ENCODE measurements at regions not wholly inside any gene's neighbourhood (a gene's known extent, or its start where the extent isn't known, plus 50 kb on each side); places are given as distances from the start of the nearest gene placed in this dataset.

GRCh38 chr22:33111491-33111890 lies 53.3 kb upstream of the SYN3 start:
- DNase-seq: no peak
- no peaks in the 10 kb centered on the region for H3K27me3 ChIP-seq (ENCODE audit: low read depth)
- no peaks in the 10 kb centered on the region for H3K4me1 ChIP-seq
- no peaks in the 10 kb centered on the region for H3K36me3 ChIP-seq
- H3K9me3 ChIP-seq (replicated peaks): no peaks in the 10 kb centered on the region
- intact Hi-C loops (cut with micrococcal nuclease): no loop called here
- no peak for TF ChIP-seq CTCF (IDR thresholded peaks at IDR 0.05; ENCODE audit: borderline replicate concordance)
- no peak overlapping the region for H3K27ac ChIP-seq (replicated peaks)
- no peak overlapping the region for H3K4me3 ChIP-seq

GRCh38 chr22:33110562-33111163 lies 52.5 kb upstream of the SYN3 start:
- peaks cover 7% of the 10 kb centered on the region for H3K27me3 ChIP-seq (ENCODE audit: low read depth)
- H3K4me1 ChIP-seq: no peaks in the 10 kb centered on the region
- DNase-seq: no peak
- H3K36me3 ChIP-seq: no peaks in the 10 kb centered on the region
- no peaks in the 10 kb centered on the region for H3K9me3 ChIP-seq (replicated peaks)
- no peak overlapping the region for H3K4me3 ChIP-seq
- TF ChIP-seq CTCF (IDR thresholded peaks at IDR 0.05; ENCODE audit: borderline replicate concordance): no peak
- intact Hi-C loops (cut with micrococcal nuclease): no loop called here
- H3K27ac ChIP-seq (replicated peaks): no peak overlapping the region

DNA sequence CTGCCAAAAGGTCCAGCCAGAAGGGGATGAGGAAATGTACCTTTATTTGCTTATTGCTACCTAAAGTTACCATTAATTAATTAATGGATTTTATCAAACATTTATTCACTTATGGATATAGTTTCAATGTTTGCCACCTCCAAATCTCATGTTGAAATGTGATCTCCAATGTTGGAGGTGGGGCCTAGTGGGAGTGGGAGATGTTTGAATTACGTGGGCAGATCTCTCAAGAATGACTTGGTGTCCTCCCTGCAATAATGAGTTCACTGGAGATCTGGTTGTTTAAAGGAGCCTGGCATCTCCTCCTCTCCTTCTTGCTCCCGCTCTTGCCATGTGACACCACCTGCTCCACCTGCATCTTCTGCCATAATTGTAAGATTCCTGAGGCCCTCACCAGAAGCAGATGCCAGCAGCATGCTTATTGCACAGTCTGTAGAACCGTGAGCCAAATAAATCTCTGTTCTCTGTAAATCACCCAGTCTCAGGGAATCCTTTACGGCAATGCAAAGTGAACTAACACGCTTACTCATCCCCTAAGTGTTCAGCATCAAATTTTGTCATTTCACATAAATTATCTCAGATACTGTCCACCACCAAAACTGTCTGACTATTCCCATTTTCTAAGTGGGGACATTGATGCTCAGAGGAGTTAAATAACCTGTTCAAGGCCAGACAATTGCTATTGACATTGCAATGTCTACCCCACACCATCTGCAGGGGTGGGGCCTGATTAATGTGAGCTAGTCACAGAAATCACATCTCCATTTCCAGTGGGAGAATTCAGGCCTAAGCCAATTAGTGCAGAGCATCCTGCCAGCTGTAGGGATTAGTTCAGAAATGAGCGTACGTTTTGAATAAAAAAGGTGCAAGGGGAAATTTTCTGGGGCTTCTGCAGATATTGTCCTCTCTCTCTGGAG lies 51.6 kb upstream of the SYN3 start:
- peaks cover 11% of the 10 kb centered on the region for H3K27me3 ChIP-seq (ENCODE audit: low read depth)
- no peak for DNase-seq
- intact Hi-C loops (cut with micrococcal nuclease): no loop called here
- H3K4me3 ChIP-seq: no peak overlapping the region
- H3K9me3 ChIP-seq (replicated peaks): no peaks in the 10 kb centered on the region
- no peak for TF ChIP-seq CTCF (IDR thresholded peaks at IDR 0.05; ENCODE audit: borderline replicate concordance)
- no peak overlapping the region for H3K27ac ChIP-seq (replicated peaks)
- H3K36me3 ChIP-seq: no peaks in the 10 kb centered on the region
- no peaks in the 10 kb centered on the region for H3K4me1 ChIP-seq

- Histone ChIP-seq H3K9me3 (replicated peaks) (peaks cover 9% of the 10 kb centered on the region), H3K27me3 (ENCODE audit: low read depth) (peaks cover 11% of the 10 kb centered on the region), H3K27ac (replicated peaks) (no peak overlapping the region), H3K4me3 (no peak overlapping the region), H3K4me1 (no peaks in the 10 kb centered on the region), H3K36me3 (no peaks in the 10 kb centered on the region)
- TF ChIP-seq CTCF (IDR thresholded peaks at IDR 0.05; ENCODE audit: borderline replicate concordance): no peak
- no peak for DNase-seq
- intact Hi-C loops (cut with micrococcal nuclease): no loop called here
These were observed 49.9 kb upstream of the SYN3 start for GRCh38 chr22:33108037-33108436.

All from left ventricle myocardium inferior (tissue), 1 donor.